Smooth muscle cell (in vitro differentiated cells): ENCODE measurements at regions not wholly inside any gene's neighbourhood (a gene's known extent, or its start where the extent isn't known, plus 50 kb on each side); places are given as distances from the start of the nearest gene placed in this dataset.

ENCODE experiments used
- DNase-seq: peaks from one replicate; lab custom pipeline; 2025; ENCODE audit not compliant: unreplicated experiment; lab: John Stamatoyannopoulos, UW
- H2AFZ ChIP-seq: fragments of 200-600 bp; sonication (generic); 2 replicates; pipeline ENCODE4 v1.6.0; 2016; ENCODE audit warnings: antibody characterized with exemption, low read depth, mild to moderate bottlenecking
- H3F3A ChIP-seq: fragments of 200-600 bp; sonication (generic); 2 replicates; pipeline ENCODE4 v1.6.0; 2017; ENCODE audit warnings: antibody characterized with exemption, low read depth
- H3K27ac ChIP-seq: fragments of 200-600 bp; sonication (generic); 2 replicates; pipeline ENCODE4 v1.5.1; 2016; ENCODE audit warnings: low read depth, mild to moderate bottlenecking
- H3K27me3 ChIP-seq: fragments of 200-600 bp; sonication (generic); 2 replicates; pipeline ENCODE4 v1.6.1; 2016; ENCODE audit warnings: low read depth, mild to moderate bottlenecking
- H3K36me3 ChIP-seq: fragments of 200-600 bp; sonication (generic); 2 replicates; pipeline ENCODE4 v1.5.1; 2016; ENCODE audit warnings: low read depth
- H3K4me1 ChIP-seq: fragments of 200-600 bp; sonication (generic); 2 replicates; pipeline ENCODE4 v1.5.1; 2016; ENCODE audit warnings: low read depth
- H3K4me2 ChIP-seq: fragments of 200-600 bp; sonication (generic); 2 replicates; pipeline ENCODE4 v1.6.0; 2016; ENCODE audit warnings: mild to moderate bottlenecking
- H3K4me3 ChIP-seq: fragments of 200-600 bp; sonication (generic); 2 replicates; pipeline ENCODE4 v1.5.1; 2016; ENCODE audit warnings: mild to moderate bottlenecking
- H3K79me2 ChIP-seq: fragments of 200-600 bp; sonication (generic); 2 replicates; pipeline ENCODE4 v1.6.0; 2016; ENCODE audit warnings: low read depth, mild to moderate bottlenecking
- H3K9ac ChIP-seq: fragments of 200-600 bp; sonication (generic); 2 replicates; pipeline ENCODE4 v1.6.0; 2016; ENCODE audit warnings: low read depth
- H3K9me3 ChIP-seq: fragments of 200-600 bp; sonication (generic); replicated peaks from 2 replicates; pipeline ENCODE4 v1.5.1; 2016; ENCODE audit warnings: low read depth
- H4K20me1 ChIP-seq: fragments of 200-600 bp; sonication (generic); 2 replicates; pipeline ENCODE4 v1.6.0; 2016; ENCODE audit warnings: low read depth
- WGBS: methylation state at CpG from one replicate; pipeline ENCODE4 v1.1.7; 2016; ENCODE audit warnings: low lambda C conversion rate; 5-methylcytosine and 5-hydroxymethylcytosine counted together
- TF ChIP-seq, protein P1 (sequence below): fragments of 200-600 bp; sonication (generic); IDR thresholded peaks from 2 replicates; pipeline ENCODE4 v1.5.1; 2017; ENCODE audit warnings: borderline replicate concordance, mild to moderate bottlenecking, antibody characterized with exemption; ENCODE audit not compliant: insufficient read depth, poor library complexity, severe bottlenecking

DNA sequence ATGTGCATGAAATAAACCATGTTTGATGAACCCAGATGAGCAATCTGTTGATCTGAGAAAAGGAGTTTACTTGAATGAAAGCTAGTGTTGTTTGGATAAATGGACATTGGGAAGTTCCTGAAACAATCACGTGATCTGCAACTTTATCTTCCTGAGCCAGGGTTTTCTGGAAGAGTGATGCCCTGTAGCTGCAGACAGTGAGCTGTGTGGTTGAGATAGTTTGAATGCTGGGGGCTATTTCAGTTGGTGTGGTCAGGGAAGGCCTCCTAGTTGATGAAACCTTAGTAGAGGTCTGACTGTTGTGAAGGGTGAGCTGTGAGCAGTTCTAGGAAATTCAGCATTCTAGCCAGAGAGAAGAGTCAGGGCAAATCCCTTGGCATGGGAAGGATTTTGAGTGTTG lies 643.7 kb downstream of the UTRN start:
- WGBS: 96% methylated on average over 1 of the region's 1 CpG

DNA sequence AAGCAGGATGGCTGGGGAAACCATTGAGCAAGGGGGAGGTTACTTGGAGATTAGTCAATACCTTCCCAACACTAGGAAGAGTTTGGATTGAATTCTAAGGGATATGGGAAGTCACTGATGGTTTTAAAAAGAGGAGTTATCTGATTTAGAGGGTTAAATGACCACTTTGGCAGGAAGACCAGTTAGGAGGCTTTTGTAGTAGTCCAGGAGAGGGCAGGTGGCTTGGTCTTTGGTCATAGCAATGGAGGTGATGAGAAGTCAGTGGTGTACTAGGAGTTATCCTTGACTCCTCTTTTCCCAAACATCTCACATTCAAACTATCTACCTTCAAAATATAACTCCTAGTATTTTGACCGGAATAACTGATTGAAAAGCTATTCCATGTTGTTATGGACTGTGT lies 644.1 kb downstream of the UTRN start:
- Histone ChIP-seq H3K27me3 (no peaks in the 10 kb centered on the region), H3K4me1 (no peaks in the 10 kb centered on the region), H3K27ac (no peak overlapping the region), H3K4me3 (no peak overlapping the region), H3K9me3 (no peaks in the 10 kb centered on the region), H4K20me1 (no peaks in the 10 kb centered on the region), H3K36me3 (no peaks in the 10 kb centered on the region), H3K79me2 (no peaks in the 10 kb centered on the region), H2AFZ (no peak overlapping the region), H3K4me2 (no peak overlapping the region), H3F3A (no peaks in the 10 kb centered on the region), H3K9ac (no peak overlapping the region)
- whole genome bisulfite sequencing: 96% methylated on average over 1 of the region's 1 CpG
- no peak for DNase-seq
- TF ChIP-seq, protein P1, sequence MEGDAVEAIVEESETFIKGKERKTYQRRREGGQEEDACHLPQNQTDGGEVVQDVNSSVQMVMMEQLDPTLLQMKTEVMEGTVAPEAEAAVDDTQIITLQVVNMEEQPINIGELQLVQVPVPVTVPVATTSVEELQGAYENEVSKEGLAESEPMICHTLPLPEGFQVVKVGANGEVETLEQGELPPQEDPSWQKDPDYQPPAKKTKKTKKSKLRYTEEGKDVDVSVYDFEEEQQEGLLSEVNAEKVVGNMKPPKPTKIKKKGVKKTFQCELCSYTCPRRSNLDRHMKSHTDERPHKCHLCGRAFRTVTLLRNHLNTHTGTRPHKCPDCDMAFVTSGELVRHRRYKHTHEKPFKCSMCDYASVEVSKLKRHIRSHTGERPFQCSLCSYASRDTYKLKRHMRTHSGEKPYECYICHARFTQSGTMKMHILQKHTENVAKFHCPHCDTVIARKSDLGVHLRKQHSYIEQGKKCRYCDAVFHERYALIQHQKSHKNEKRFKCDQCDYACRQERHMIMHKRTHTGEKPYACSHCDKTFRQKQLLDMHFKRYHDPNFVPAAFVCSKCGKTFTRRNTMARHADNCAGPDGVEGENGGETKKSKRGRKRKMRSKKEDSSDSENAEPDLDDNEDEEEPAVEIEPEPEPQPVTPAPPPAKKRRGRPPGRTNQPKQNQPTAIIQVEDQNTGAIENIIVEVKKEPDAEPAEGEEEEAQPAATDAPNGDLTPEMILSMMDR: no peak

More for the DNA sequence above, 643.7 kb downstream of the UTRN start:
- DNase-seq: no peak
- Histone ChIP-seq H3F3A (no peaks in the 10 kb centered on the region), H3K9ac (no peak overlapping the region), H2AFZ (no peak overlapping the region), H3K36me3 (no peaks in the 10 kb centered on the region), H3K79me2 (no peaks in the 10 kb centered on the region), H3K4me2 (no peak overlapping the region), H3K27me3 (no peaks in the 10 kb centered on the region), H3K4me3 (no peak overlapping the region), H3K4me1 (no peaks in the 10 kb centered on the region), H3K27ac (no peak overlapping the region), H3K9me3 (no peaks in the 10 kb centered on the region), H4K20me1 (no peaks in the 10 kb centered on the region)
- TF ChIP-seq, protein P1: no peak

DNA sequence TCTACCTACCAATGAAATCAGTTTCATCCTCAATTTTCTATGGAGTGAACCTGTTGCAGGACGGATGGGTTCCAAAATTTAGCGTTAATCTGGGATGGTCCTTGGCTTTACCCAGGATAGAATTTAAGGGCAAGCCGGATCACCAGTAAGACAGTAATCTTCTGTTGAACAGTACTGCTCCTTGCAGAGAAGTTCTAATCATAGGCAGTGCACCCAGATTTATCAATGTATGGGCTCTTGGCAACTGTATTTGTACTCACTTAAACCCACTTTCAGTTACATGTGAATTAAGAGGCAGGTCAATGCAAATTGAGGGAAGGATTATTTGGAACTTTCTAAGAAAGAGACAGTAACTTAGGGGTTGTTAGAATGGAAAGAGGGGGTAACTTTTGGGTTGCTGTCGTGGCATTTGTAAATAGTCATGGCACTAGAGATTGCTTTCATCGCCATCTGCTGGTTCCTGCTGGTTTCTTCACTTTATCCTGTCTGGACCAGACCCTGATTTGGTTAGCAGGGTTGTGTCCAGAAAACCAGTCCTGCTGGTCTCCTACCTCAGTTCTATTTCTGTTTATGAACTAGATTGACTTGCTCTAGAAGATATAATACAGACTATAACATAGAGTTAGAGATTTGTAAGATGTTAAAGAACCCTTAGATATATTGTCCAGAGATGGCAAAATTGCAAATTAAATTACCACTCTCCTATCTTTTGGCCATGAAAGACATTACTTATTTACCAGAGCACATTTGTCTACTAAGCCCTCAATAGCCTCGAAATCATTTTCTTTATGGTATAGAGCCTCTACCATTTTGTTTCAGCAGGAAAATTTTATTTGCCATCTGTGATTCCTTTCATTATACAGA lies 646.3 kb downstream of the UTRN start:
- peak overlapping the region; percentile 52 for H2AFZ ChIP-seq
- 64% methylated on average over 6 of the region's 6 CpGs for WGBS
- peak overlapping the region; percentile 47 for H3K4me2 ChIP-seq

More for the DNA sequence above, 646.3 kb downstream of the UTRN start:
- no peaks in the 10 kb centered on the region for H3K36me3 ChIP-seq
- H3K79me2 ChIP-seq: no peaks in the 10 kb centered on the region
- no peaks in the 10 kb centered on the region for H3K4me1 ChIP-seq
- H4K20me1 ChIP-seq: no peaks in the 10 kb centered on the region
- H3F3A ChIP-seq: no peaks in the 10 kb centered on the region
- H3K27ac ChIP-seq: no peak overlapping the region
- TF ChIP-seq, protein P1: peak; percentile 56
- H3K9me3 ChIP-seq: no peaks in the 10 kb centered on the region
- H3K27me3 ChIP-seq: no peaks in the 10 kb centered on the region
- H3K9ac ChIP-seq: no peak overlapping the region
- no peak overlapping the region for H3K4me3 ChIP-seq
- no peak for DNase-seq
